ENCODE measurements at regions not wholly inside any gene's neighbourhood (a gene's known extent, or its start where the extent isn't known, plus 50 kb on each side); places are given as distances from the start of the nearest gene placed in this dataset.

- no peak for DNase-seq
Measured at GRCh38 chr20:57840504-57841296, 130.9 kb upstream of the PMEPA1 start.

DNA sequence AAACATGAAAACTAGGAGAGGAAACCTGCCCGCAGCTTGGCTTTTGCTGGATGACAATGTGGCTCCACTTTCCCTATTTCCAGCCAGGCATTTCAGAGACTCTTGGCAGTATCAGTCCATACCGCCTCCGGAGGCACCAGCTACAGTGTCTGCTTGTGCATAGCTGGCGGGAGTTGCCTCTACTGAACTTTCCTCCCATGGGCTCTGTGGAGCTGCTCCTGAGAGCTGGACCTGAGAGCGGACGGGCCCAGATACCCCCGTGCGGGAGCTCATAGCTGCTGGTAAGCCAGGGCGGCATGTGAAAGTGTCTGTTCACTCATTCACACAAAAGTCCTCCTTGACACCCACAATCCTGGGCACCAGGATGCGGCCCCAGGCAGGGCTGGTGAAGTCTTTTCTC, 130.3 kb upstream of the PMEPA1 start:
- DNase-seq: no peak

DNA sequence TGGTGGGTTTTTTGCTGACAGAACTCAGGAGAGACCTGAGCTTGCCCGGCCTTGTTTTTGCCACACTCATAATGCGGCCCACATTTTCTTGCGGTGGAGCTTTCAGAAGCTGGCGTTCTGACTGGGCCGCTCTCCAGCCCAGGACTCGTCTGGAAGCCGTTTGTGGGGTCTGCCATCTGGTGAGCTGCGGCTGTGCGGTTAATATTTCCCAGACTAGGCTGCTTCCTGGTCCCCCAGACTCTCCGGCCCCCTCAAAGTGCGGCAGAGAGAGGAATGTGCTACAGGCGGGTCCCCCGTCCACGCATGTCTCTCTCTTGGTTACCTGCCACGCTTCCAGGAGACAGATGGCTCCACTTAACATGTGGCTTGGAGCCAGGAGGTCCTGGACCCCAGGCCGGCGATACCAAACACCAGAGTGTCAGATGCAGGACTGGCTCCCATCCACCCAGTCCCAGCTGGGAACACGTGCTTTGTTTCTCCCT, 128.9 kb upstream of the PMEPA1 start:
- DNase-seq: no peak

- DNase-seq: no peak
Measured at GRCh38 chr20:57837208-57838035, 127.6 kb upstream of the PMEPA1 start.

GRCh38 chr20:57835588-57836455, 126.0 kb upstream of the PMEPA1 start:
- DNase-seq: no peak

DNA sequence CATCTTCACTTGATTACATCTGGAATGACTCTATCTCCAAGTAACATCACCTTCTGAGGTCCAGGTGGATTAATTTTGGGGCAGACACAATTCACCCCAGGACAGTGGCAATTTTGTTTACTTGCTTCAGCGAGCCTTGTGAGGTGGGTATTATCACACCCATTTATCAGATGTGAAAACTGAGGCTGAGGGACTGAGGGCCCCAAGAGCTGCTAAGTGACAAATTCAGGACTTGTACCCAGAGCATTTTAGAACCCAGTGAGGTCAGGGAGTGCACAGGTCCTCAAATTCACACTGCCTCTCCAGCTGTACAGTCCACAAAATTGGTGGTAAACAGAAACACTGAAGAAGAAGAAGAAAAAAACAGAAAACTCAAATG, 125.2 kb upstream of the PMEPA1 start:
- no peak for DNase-seq

- DNase-seq: no peak
Measured at GRCh38 chr20:57834306-57835073, 124.7 kb upstream of the PMEPA1 start.

- no peak for DNase-seq
Measured at GRCh38 chr20:57831993-57832585, 122.3 kb upstream of the PMEPA1 start.

GRCh38 chr20:57831326-57831992, 121.6 kb upstream of the PMEPA1 start:
- no peak for DNase-seq

- DNase-seq: no peak
Measured at GRCh38 chr20:57830515-57830895, 120.7 kb upstream of the PMEPA1 start.

DNA sequence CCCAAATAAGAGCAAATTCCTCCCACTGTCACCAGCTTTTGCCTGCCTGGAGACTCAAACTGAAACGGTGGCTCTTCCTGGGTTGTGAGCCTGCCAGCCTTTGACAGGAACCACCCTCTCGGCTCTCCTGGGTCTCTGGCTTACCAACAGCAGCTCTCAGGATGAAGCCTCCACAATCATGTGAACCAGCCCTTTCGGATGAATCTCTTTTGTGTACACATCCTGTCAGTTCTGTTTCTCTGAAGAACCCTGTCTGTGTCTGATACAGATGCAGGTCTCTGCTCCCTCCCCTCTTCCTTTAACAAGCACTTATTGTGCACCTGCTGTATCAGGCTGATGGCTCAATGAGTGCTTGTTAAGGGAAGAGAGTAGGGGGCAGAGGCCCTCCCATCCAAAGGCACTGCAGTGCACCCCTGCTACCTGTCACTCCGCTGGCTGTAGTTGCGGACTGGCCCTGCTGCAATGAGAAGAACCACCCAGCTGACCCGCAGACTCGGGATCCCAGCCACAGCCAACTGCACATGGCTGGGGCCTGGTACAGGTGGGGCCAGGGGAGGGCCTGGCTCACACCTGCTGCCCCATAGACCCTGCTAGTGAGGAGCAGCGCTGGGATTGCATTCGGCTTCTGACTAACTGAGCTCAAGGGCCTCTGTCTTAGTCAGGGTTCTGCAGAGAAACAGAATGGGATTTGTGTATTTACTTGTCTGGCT, 120.1 kb upstream of the PMEPA1 start:
- no peak for DNase-seq

GRCh38 chr20:57829336-57829735, 119.5 kb upstream of the PMEPA1 start:
- DNase-seq: no peak

- no peak for DNase-seq
Measured at GRCh38 chr20:57828696-57829095, 118.9 kb upstream of the PMEPA1 start.

DNA sequence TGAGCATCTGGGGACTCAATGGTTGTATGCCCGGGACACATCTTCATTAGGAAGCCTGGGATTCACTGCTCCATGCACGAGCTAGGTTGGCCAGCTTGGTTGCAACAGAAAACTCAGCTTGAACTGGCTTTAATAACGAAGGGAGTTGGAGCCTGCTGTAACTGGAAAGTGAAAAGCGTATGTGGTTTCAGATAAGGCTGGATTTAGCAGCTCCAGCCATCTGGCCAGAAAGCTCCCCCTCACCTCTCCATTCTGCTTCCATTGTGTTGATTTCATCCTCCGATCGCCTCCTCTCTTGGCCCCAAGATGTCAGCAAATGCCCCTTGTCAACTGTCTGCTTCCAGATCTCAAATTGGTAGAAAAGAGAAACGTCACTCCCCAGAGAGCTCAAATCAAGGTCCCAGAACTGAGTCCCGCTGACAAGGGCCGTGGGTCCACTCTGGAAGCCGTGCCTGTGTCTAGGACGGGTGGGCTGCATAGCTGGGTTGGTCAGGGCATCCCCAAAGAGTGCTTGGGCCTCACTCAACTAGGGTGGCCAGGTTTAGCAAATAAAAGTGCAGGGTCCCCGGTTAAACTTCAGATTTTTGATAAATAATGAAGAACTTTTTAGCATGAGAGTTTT, 117.0 kb upstream of the PMEPA1 start:
- DNase-seq: no peak

DNA sequence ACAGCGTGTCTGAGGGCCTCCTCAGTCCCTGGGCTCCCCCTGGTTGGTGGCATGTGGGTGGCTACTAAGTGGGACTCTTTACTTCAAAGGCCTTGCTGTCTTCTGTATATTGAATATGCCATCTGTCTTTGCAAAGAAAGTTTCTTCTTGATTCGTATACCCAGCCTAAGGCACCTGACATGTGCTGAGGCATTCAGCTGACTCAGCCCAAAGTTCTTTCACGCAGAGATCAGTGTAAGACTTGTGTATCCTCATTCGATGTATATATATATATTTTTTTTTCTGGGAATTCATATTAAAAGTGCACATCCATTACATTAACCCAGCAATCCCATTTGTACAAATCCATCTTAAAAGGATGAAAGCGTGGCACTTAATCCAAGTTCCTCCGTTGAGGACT, 115.1 kb upstream of the PMEPA1 start:
- DNase-seq: no peak

DNA sequence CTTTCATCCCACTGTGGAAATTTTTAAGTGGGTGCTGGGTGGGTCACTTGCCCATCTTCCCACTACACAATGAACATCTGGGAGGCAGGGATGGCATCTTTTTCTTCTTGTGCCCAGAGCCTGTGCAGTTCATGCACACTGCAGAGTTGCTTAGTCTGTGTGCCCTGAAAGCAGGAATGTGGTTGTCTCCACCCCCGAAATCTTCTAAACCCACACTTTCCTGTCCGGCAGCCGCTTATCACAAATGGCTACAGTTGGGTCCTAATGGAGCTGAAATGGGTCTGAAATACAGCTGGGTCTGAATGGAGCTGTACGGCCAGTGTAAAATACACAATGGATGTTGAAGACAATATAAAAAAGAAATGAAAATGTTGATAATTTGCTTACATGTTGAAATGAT, 112.1 kb upstream of the PMEPA1 start:
- DNase-seq: no peak

DNA sequence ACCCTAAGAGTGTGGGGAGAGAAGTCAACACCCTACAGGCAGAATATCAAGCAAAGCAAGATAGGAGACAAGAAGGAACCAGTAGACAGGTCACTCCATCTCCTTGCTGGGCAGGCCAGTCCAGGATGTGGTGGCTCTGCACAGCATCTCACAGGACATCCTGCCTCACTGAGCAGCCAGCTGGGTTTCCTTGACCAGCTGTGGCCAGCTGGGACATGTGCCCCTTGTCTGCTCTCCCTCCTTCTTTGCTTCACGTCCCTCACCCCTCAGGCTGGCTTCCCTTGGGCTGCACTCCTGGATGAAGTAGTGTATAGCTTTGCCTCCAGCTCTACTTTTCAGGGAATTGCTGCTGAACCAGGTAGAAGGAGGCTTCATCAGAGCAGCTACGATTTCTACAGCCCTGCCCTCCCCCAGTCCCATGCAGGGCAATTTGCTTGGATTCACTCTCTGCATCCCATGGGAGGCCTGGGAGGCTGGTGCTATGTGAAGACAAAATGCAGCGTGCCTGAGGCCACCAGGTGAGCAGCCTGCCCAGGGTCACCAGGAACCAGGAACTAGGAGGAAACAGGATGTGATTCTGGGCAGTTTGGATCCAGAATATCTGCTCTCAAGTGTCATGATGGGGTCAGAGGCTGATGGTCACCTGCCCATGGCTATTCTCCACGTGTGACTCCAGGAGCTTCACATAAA, 110.0 kb upstream of the PMEPA1 start:
- DNase-seq: no peak

GRCh38 chr20:57819291-57819690, 109.5 kb upstream of the PMEPA1 start:
- no peak for DNase-seq

GRCh38 chr20:57818418-57819181, 108.8 kb upstream of the PMEPA1 start:
- no peak for DNase-seq

Measured in effector CD4-positive, alpha-beta T cell (primary cell).